Keratinocyte (primary cell): ENCODE measurements at regions not wholly inside any gene's neighbourhood (a gene's known extent, or its start where the extent isn't known, plus 50 kb on each side); places are given as distances from the start of the nearest gene placed in this dataset.
"Not testable (repeated sequence)": the region's sequence is repeated elsewhere in the genome, so short reads cannot be mapped to it uniquely, and the experiment has no call there.

Experiments
- EZH2 ChIP-seq: IDR thresholded peaks from one replicate; pipeline ENCODE4 v1.6.1; 2012; ENCODE audit warnings: inconsistent platforms, mild to moderate bottlenecking, low read length, moderate library complexity
- TF ChIP-seq, protein P1 (sequence below), 3 experiments: IDR thresholded peaks in 1 of 3; conservative IDR thresholded peaks in 1 of 3; optimal IDR thresholded peaks in 1 of 3; 2 replicates in 2 of 3; 3 replicates in 1 of 3; pipeline versions ENCODE3 to v1.5.1; 2011; ENCODE audit warnings: low read length in 3 of 3, mild to moderate bottlenecking in 3 of 3, moderate library complexity in 2 of 3, control low read depth in 1 of 3, inconsistent platforms in 1 of 3; ENCODE audit not compliant: insufficient read depth in 2 of 3; ENCODE audit errors: extremely low read depth in 1 of 3

DNA sequence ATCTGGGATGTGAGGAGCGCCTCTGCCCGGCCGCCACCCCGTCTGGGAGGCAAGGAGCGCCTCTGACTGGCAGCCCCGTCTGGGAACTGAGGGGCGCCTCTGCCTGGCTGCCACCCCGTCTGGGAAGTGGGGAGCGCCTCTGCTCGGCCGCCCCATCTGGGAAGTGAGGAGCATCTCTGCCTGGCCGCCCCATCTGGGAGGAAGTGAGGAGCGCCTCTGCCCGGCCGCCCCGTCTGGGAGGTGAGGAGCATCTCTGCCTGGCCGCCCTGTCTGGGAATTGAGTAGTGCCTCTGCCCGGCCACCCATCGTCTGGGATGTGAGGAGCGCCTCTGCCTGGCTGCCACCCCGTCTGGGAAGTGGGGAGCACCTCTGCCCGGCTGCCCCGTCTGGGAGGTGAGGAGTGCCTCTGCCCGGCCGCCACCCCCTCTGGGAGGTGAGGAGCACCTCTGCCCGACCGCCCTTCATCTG is 481.5 kb upstream of the GNPDA2 start:
- TF ChIP-seq, protein P1, sequence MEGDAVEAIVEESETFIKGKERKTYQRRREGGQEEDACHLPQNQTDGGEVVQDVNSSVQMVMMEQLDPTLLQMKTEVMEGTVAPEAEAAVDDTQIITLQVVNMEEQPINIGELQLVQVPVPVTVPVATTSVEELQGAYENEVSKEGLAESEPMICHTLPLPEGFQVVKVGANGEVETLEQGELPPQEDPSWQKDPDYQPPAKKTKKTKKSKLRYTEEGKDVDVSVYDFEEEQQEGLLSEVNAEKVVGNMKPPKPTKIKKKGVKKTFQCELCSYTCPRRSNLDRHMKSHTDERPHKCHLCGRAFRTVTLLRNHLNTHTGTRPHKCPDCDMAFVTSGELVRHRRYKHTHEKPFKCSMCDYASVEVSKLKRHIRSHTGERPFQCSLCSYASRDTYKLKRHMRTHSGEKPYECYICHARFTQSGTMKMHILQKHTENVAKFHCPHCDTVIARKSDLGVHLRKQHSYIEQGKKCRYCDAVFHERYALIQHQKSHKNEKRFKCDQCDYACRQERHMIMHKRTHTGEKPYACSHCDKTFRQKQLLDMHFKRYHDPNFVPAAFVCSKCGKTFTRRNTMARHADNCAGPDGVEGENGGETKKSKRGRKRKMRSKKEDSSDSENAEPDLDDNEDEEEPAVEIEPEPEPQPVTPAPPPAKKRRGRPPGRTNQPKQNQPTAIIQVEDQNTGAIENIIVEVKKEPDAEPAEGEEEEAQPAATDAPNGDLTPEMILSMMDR (optimal IDR thresholded peaks at IDR 0.05 in 1 of 3, IDR thresholded peaks at IDR 0.05 in 1 of 3, conservative IDR thresholded peaks at IDR 0.05 in 1 of 3; ENCODE audit: extremely low read depth in 1 of 3, insufficient read depth in 2 of 3, low read length in 3 of 3) = not testable (repeated sequence)
- TF ChIP-seq EZH2 = not testable (repeated sequence)
